Thymus (tissue), 11 donors: ENCODE measurements at regions not wholly inside any gene's neighbourhood (a gene's known extent, or its start where the extent isn't known, plus 50 kb on each side); places are given as distances from the start of the nearest gene placed in this dataset.
"Not testable (repeated sequence)": the region's sequence is repeated elsewhere in the genome, so short reads cannot be mapped to it uniquely, and the experiment has no call there.

Experiments used
- DNase-seq, 9 donors: peaks; one replicate each; pipeline ENCODE4 v3.0.0-alpha.2; 2013; ENCODE audit warnings: low spot score in 9 of 9, low read depth in 6 of 9, missing footprints in 1 of 9
- H3K27ac ChIP-seq, 2 donors: one replicate each; pipeline ENCODE4 v1.5.1; 2013; ENCODE audit warnings: control low read depth in 1 of 2, low read depth in 1 of 2, low read length in 1 of 2, mild to moderate bottlenecking in 1 of 2, moderate library complexity in 1 of 2
- H3K27me3 ChIP-seq, 2 donors: one replicate each; pipeline ENCODE4 v1.5.1; 2013; ENCODE audit warnings: low read length in 1 of 2; ENCODE audit not compliant: control insufficient read depth in 2 of 2, insufficient read depth in 1 of 2
- H3K36me3 ChIP-seq, 2 donors: one replicate each; pipeline ENCODE4 v1.5.1; 2013; ENCODE audit warnings: low read length in 1 of 2, mild to moderate bottlenecking in 1 of 2, moderate library complexity in 1 of 2; ENCODE audit not compliant: control insufficient read depth in 2 of 2, insufficient read depth in 2 of 2
- H3K4me1 ChIP-seq, 2 donors: one replicate each; pipeline ENCODE4 v1.5.1; 2013; ENCODE audit warnings: low read length in 2 of 2; ENCODE audit not compliant: control insufficient read depth in 2 of 2, insufficient read depth in 2 of 2
- H3K4me3 ChIP-seq, 2 donors: one replicate each; pipeline ENCODE4 v1.5.1; 2013; ENCODE audit warnings: low read length in 2 of 2, control low read depth in 1 of 2, mild to moderate bottlenecking in 1 of 2
- H3K9me3 ChIP-seq, 2 donors: one replicate each; pipeline ENCODE4 v1.5.1; 2013; ENCODE audit warnings: low read length in 1 of 2, mild to moderate bottlenecking in 1 of 2; ENCODE audit not compliant: control insufficient read depth in 2 of 2, insufficient read depth in 1 of 2
- WGBS: extraction: QIAGEN DNeasy Blood & Tissue Kit; methylation state at CpG from one replicate; pipeline ENCODE4 v1.1.7; 2013; 5-methylcytosine and 5-hydroxymethylcytosine counted together
- donor health status: healthy.

DNA sequence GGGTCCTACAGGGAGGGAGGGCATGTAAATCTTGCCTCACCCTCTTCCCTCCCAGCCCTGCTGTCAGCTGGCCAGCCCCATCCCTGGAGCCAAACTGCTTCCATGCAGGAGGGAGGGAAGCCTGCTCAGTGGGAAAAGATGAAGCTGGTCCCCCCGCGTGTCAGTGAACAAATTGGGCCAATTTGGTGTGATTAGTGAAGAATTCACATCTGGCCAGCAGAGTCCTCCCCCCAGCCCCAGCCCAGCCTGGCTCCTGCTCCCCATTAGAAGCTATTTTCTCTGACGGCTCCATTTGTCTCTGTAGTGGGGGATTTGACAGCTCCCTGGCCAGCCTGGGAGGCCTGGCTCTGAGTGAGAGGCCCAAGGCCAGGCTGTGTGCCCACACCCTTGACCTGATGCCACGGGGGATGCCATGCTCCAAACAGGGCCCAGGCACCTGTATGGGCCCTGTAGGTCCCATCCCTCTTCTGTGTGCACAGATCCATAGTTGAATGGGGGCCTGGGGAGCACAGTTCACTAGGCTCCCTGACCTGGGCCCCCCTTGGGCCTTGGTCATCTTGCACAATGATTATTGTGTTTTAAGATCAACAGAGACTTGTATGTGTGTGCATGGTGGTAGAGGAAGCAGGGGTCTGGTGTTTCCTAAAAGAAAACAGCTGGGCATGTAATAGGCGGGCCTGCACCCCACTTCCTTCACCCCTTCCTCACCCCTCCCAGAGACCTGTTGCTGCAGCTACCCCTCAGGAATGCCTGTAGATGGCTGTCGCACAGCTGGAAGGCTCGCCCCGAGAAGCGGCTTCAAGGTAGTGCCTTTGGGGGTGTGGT, 50.7 kb upstream of the TAC4 start:
- Histone ChIP-seq H3K4me1 (no peaks in the 10 kb centered on the region), H3K27me3 (peaks cover 36 to 94% of the 10 kb centered on the region in 2 donors)

DNA sequence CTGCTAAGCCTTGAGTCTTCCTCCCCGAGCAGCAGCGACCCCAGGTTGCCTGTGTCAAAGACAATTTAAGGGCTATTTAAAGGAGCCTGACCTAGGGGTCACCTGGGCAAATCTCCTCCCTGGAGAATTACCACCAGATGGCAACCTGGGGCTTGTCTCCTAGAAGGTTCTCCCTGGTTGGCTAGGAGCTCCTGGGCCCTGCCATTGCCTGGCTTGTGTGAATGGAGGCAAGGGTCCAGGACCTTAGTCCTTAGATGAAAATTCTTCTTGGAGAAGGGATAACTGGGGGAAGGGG, 51.3 kb upstream of the TAC4 start:
- Histone ChIP-seq H3K4me1 (no peaks in the 10 kb centered on the region), H3K27ac (no peak overlapping the region), H3K4me3 (no peak overlapping the region), H3K9me3 (no peaks in the 10 kb centered on the region), H3K36me3 (no peaks in the 10 kb centered on the region), H3K27me3 (peaks cover 39 to 94% of the 10 kb centered on the region in 2 donors)
- no peak for DNase-seq
- WGBS: 83% methylated on average over 2 of the region's 2 CpGs

More for the DNA sequence above, 50.7 kb upstream of the TAC4 start:
- DNase-seq: no peak
- Histone ChIP-seq H3K36me3 (no peaks in the 10 kb centered on the region), H3K4me3 (no peak overlapping the region), H3K9me3 (no peaks in the 10 kb centered on the region), H3K27ac (no peak overlapping the region)
- 88% methylated on average over 9 of the region's 9 CpGs for WGBS

DNA sequence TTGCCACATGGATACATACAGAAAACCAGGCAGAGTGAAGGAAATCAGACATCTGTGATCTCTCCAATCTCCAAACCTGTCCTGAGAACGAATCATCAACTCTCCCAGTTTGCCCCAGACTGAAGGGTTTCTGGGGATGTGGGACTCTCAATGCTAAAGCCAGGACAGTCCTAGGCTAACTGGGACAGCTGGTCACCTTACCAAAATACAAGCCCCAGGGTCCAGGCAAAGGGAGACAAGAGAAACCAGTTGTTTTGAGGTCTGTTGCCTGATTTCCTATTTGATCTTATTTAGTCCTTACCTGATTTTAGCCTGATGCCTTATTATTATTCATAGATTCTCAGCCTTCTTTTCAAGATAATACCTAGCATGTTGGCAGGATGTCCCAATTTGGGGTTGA, 51.7 kb upstream of the TAC4 start:
- DNase-seq: no peak
- Histone ChIP-seq H3K9me3 (no peaks in the 10 kb centered on the region), H3K27ac (no peak overlapping the region), H3K4me3 (no peak overlapping the region), H3K36me3 (no peaks in the 10 kb centered on the region), H3K27me3 (peaks cover 44 to 94% of the 10 kb centered on the region in 2 donors), H3K4me1 (no peaks in the 10 kb centered on the region)
- WGBS: 0% methylated on average over 1 of the region's 1 CpG

DNA sequence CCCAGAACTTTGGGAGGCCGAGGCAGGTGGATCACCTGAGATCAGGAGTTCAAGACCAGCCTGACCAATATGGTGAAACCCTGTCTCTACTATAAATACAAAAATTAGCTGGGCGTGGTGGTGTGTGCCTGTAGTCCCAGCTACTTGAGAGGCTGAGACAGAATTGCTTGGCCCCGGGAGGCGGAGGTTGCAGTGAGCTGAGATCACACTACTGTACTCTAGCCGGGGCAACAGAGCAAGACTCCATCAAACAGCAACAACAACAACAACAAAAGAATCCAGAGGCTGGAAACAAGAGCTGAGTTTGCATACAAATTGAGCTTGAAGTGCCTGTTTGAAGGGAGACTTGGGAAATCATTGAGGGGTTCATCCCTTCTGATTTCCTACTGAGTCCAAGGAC, 52.9 kb upstream of the TAC4 start:
- H3K9me3 ChIP-seq, H3K27ac ChIP-seq, H3K4me1 ChIP-seq, H3K4me3 ChIP-seq, DNase-seq, H3K36me3 ChIP-seq: not testable (repeated sequence)
- 94% methylated on average over 5 of the region's 5 CpGs for WGBS
- H3K27me3 ChIP-seq: peaks cover 46 to 97% of the 10 kb centered on the region in 2 donors

DNA sequence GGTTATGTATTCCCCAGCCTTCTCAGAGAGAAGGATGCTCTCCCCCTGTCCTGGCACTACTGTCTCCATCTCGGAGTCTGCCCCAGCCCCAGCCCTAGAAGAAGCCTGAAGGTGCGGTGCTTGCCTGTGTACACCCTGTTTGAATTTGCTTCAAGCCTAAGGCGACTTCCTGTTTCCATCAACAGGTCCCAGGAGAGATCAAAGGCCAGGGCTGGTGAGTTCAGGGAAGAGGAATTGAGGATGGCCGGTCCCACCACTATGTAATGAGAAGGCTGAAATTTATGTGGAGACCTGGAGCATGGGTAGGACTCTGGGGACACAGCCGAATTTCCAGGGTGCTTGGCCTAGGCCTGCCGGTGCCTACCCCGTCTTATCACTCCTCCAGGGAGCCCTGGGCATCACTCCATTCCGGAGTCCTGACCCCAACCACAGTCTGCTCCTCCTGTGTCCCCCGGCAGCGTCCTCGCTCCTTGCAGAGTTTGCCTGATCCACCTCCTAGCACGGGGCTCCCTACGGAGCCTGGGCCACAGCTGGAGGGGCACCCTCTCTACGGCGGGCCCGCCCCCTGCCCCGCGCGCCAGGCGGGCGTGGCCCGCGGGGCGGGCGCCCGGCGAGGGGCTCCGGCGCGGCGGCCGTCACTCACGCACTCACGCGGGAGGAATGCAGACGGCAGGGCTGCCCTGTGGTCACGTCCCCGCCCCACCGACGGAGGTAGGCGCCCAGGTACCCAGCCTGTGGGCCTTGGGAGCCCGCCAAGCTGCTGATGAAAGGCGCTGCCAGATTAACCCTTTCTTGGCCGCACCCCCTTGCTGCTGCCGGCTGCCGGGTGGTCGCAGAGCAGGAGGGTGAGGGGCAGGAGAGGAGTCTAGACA, 53.8 kb upstream of the TAC4 start:
- H3K4me3 ChIP-seq: no peak overlapping the region
- no peaks in the 10 kb centered on the region for H3K36me3 ChIP-seq
- peaks cover 50 to 98% of the 10 kb centered on the region in 2 donors for H3K27me3 ChIP-seq
- H3K4me1 ChIP-seq: no peaks in the 10 kb centered on the region
- no peaks in the 10 kb centered on the region for H3K9me3 ChIP-seq
- WGBS: 9% methylated on average over 47 of the region's 47 CpGs
- H3K27ac ChIP-seq: no peak overlapping the region
- DNase-seq: no peak

DNA sequence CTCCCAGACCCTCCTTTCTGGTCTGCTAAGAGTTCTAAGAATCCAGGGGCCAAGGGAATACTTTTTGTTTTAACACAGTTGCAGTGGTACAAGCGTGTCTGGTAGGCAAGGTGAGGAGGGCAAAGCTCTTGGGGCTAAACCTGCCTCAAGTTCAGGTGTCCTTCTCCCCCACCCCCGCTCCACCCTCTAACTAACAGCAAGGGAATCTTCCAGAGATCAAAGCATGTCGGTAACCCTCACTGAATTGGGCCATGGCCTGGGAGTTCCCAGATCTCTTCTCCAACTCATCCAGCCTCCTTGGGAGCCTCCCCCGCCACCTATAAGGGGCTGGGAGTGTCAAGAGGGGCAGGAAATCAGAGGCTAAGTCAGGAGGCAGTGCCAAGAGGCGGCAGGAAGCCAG, 55.7 kb upstream of the TAC4 start:
- WGBS: 24% methylated on average over 5 of the region's 5 CpGs
- no peaks in the 10 kb centered on the region for H3K9me3 ChIP-seq
- no peaks in the 10 kb centered on the region for H3K4me1 ChIP-seq
- peaks cover 49 to 98% of the 10 kb centered on the region in 2 donors for H3K27me3 ChIP-seq
- no peaks in the 10 kb centered on the region for H3K36me3 ChIP-seq
- DNase-seq: no peak
- H3K27ac ChIP-seq: no peak overlapping the region
- H3K4me3 ChIP-seq: no peak overlapping the region

DNA sequence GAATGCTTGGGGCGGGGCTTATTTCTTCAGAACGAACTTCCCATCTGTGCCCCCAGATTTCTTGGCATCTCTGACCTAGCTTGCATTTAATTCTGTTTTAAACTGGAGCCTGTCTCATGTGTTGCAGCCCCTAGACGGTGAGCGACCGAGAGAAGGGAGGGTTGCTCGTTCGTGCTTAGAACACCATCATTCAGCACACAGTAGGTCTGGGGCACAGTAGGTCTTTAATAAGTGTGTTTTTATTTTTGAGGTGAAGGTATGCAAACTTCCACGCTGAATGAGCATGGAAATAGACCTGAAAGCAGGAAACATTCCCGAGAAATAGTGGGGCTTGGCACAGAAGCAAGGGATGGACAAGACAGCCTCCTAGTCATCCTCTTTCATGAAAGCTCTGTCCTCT, 57.0 kb upstream of the TAC4 start:
- Histone ChIP-seq H3K36me3 (no peaks in the 10 kb centered on the region), H3K27ac (no peak overlapping the region), H3K4me3 (no peak overlapping the region), H3K9me3 (peaks cover 0 to under 1% of the 10 kb centered on the region in 2 donors), H3K27me3 (peaks cover 58 to 98% of the 10 kb centered on the region in 2 donors), H3K4me1 (no peaks in the 10 kb centered on the region)
- 85% methylated on average over 9 of the region's 9 CpGs for WGBS
- DNase-seq: no peak

DNA sequence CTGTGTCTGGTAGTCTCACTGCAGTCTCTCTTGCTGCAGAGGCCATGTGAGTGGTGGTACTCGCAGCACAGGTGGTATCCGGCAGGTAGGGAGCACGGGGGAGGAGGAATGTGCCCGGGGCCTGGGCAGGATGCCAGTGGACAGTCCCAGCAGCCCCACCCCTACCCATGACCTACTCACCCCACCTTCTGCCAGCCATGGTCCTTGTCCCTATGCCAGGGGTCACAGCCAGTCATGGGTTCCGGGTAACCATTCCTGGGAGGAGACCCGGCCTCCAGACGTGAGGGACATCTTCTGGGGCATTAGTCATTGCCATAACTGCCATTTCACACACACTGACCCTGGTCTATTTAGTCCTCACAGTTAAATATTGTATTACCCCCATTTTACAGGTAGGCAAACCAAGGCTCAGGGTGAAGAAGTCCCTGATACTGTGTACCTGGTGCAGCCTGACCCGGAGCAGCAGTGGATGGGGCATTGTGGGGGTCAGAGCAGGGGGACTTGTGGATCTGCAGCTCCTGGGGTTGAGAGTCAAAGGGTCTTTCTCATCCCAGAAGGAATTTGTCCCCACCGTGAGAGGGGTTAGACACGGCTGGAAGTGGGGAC, 58.8 kb upstream of the TAC4 start:
- H3K36me3 ChIP-seq: no peaks in the 10 kb centered on the region
- no peak overlapping the region for H3K4me3 ChIP-seq
- 77% methylated on average over 10 of the region's 10 CpGs for WGBS
- no peak overlapping the region for H3K27ac ChIP-seq
- H3K9me3 ChIP-seq: peaks cover 0 to 2% of the 10 kb centered on the region in 2 donors
- peaks cover 0 to 3% of the 10 kb centered on the region in 2 donors for H3K4me1 ChIP-seq
- DNase-seq: no peak
- H3K27me3 ChIP-seq: peaks cover 64 to 98% of the 10 kb centered on the region in 2 donors

DNA sequence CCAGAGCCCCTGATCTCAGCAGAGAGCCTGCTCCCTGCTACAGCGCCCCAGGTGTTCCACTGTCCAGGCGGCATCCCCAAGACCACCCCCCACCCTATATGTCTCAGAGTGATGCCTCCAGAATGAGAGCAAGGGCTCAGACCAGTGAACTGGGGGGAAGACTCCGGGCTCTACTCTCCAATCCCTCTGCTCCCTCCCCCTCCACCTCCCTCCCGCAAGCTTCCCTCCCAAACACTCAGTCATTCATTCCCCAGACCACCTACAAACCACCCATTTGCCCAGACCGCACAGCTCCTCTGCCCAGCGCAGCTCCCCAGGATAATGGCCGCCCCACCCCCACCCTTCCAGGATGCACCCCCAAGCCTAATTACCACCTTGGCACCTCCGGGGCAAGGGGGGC, 59.4 kb upstream of the TAC4 start:
- Histone ChIP-seq H3K27me3 (peaks cover 60 to 98% of the 10 kb centered on the region in 2 donors), H3K27ac (no peak overlapping the region), H3K4me1 (peaks cover 0 to 3% of the 10 kb centered on the region in 2 donors), H3K4me3 (no peak overlapping the region), H3K9me3 (peaks cover 0 to 2% of the 10 kb centered on the region in 2 donors), H3K36me3 (no peaks in the 10 kb centered on the region)
- no peak for DNase-seq
- WGBS: 46% methylated on average over 8 of the region's 8 CpGs
